GM12892 (cell line): ENCODE measurements at regions not wholly inside any gene's neighbourhood (a gene's known extent, or its start where the extent isn't known, plus 50 kb on each side); places are given as distances from the start of the nearest gene placed in this dataset.

ENCODE experiments used
- POLR2A ChIP-seq: IDR thresholded peaks from 2 replicates; pipeline ENCODE4 v1.6.1; 2011; ENCODE audit warnings: low read depth, low read length, control low read depth
- POLR2AphosphoS5 ChIP-seq: IDR thresholded peaks from 2 replicates; pipeline ENCODE4 v1.6.1; 2011; ENCODE audit warnings: low read depth, low read length, control low read depth
- TAF1 ChIP-seq: IDR thresholded peaks from 2 replicates; pipeline ENCODE4 v1.6.1; 2011; ENCODE audit warnings: low read depth, mild to moderate bottlenecking, control low read depth, low read length, borderline replicate concordance

GRCh38 chr11:134675983-134676382, 263.9 kb upstream of the B3GAT1 start:
- no peak for TF ChIP-seq POLR2A
- TF ChIP-seq POLR2AphosphoS5 = no peak
- TF ChIP-seq TAF1 = no peak
